ENCODE measurements at regions not wholly inside any gene's neighbourhood (a gene's known extent, or its start where the extent isn't known, plus 50 kb on each side); places are given as distances from the start of the nearest gene placed in this dataset.
"Not testable (repeated sequence)": the region's sequence is repeated elsewhere in the genome, so short reads cannot be mapped to it uniquely, and the experiment has no call there.

GRCh38 chr16:87162799-87163198 is 154.4 kb downstream of the C16orf95 start:
- DNase-seq; intact Hi-C loops (cut with DNase I, micrococcal nuclease); ATAC-seq: not testable (repeated sequence)

GRCh38 chr16:87163637-87164036 is 153.6 kb downstream of the C16orf95 start:
- no peak for DNase-seq
- no peak for ATAC-seq
- intact Hi-C loops (cut with DNase I, micrococcal nuclease) = no loop called here

- intact Hi-C loops (cut with DNase I, micrococcal nuclease) = no loop called here
- DNase-seq = no peak
- ATAC-seq = no peak
Measured at GRCh38 chr16:87165151-87165550, 152.0 kb downstream of the C16orf95 start.

GRCh38 chr16:87165885-87166284 is 151.3 kb downstream of the C16orf95 start:
- DNase-seq = no peak
- ATAC-seq = no peak
- intact Hi-C loops (cut with DNase I, micrococcal nuclease) = no loop called here

GRCh38 chr16:87166321-87166720 is 150.9 kb downstream of the C16orf95 start:
- DNase-seq (no peak), ATAC-seq (no peak)
- intact Hi-C loops (cut with DNase I, micrococcal nuclease) = no loop called here

- DNase-seq = no peak
- ATAC-seq = no peak
- intact Hi-C loops (cut with DNase I, micrococcal nuclease) = no loop called here
Measured at GRCh38 chr16:87166934-87167333, 150.3 kb downstream of the C16orf95 start.

DNA sequence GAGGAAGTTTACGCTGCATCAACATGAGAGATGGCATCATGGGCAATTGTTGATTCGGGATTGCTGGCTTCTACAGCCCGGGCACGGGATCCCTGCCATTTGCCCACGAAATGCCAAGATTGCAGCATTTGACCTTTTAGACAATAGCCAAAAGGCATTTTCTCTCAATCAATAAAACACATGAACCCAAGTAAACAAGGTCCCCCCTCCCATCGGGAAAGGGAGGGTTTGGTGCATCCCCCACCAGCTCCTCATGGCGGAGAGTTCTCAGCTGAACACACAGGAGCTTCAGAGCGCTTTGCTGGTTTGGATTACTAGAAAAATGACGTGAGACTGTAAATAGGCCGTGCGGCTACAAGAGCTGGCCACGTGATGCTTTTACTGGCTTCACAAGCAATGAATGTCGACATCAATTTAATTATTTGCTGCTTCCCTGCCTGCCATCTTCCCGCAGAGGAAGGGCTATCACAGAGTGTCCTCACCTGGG is 147.6 kb downstream of the C16orf95 start:
- DNase-seq (no peak), ATAC-seq (no peak)
- intact Hi-C loops (cut with DNase I, micrococcal nuclease) = no loop called here

DNA sequence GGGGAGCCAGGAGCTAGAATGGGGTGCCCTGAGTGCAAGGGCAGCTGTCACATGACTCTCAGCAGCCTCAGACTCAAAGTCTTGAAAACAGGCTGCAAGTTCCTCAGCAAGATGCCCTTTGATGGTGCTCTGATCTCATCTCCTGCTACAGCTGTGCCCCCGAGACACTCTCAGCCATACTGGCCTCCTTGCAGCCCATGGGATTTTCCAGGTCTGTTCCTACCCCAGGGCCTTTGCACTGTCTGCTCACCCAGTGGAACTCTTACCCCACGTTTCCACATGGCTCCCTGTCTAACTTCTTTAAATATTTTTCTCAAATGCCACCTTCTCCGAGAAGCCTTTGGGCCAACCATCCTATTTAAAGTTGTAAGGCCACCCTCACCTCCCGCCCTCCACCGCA is 146.9 kb downstream of the C16orf95 start:
- intact Hi-C loops (cut with DNase I, micrococcal nuclease) = no loop called here
- DNase-seq = no peak
- ATAC-seq = no peak

DNA sequence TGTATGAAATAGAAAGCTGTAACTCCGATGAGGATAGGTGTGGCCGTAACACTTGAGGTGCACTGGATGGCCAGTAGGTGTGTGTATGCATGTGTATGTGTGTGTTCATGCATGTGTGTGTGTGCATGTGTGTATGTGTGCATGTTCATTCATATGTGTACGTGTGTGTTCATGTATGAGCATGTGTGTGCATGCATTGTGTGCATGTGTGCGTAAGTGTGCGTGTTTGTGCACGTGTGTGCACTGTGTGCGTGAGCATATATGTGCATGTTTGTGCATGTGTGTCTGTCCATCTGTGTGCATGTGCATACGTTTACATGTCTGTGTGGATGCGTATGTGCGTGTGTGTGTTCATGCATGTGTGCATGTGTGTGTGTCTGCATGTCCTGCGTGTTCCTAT is 145.5 kb downstream of the C16orf95 start:
- DNase-seq (no peak), ATAC-seq (no peak)
- intact Hi-C loops (cut with DNase I, micrococcal nuclease) = no loop called here

DNA sequence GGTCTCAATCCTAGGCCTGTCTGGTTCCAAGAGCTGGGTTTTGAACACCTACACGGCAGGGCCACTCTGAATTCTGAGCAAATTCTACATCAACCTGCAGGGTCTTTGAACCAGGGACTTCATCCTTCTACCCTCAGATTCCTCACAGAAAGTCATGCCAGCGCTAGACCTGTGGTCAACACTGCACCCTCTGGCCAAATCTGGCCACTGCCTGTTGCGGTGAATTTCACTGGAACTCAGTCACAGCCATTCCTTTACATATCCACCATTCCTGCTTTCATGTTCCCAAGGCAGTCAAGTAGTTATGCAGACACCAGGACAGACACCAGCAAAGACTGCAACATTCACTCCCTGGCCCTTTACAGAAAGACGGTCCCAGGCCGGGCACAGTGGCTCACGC is 144.6 kb downstream of the C16orf95 start:
- ATAC-seq = no peak
- intact Hi-C loops (cut with DNase I, micrococcal nuclease) = no loop called here
- no peak for DNase-seq

DNA sequence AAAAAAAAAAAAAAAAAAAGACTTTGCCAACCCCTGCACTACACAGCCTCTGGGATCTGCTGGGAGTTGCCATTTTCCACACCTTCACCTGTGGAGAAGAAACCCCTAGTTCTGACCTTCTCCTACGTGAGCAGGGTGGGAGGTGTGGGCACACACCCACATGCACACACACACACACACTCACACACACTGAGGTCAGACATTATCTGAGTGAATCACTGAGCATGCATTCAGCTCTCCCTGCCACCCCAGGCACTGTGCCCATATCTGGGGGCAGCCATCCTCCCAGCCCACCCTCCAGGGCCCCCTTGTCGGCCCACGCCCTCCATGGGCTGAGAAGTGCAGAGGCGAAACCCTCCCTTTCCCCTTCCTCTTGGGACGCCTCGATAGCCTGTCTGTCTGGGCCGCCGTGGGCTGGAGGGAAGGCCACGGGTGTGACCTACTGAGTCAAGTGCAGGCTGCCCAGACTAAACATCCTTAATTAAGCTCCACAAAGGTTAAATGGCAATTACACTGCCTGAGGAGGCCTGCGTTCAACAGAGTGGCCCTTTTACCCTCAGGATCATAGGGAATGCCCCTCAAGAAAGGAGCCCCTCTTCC is 143.8 kb downstream of the C16orf95 start:
- ATAC-seq (no peak), DNase-seq (no peak)
- intact Hi-C loops (cut with DNase I, micrococcal nuclease) = no loop called here

DNA sequence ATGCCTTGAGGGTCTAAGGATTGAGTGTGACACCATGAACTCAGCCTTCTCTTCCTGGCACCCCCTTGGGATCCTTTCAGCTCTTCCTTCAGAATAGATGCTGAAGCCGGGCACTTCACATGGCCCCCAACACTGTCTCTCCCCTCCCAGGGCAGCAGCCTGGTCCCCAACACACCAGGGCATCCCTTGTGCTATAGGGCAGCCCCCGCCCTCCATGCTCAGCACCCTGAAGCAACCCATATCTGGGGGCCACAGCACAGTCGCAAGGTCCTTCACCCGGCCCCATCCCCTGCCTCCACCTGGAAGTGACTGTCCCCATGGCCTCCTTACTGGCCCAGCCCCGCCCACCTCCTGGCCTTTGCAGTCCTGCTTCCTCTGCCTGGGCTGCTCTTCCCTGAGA is 143.1 kb downstream of the C16orf95 start:
- intact Hi-C loops (cut with DNase I, micrococcal nuclease) = no loop called here
- no peak for DNase-seq
- no peak for ATAC-seq

DNA sequence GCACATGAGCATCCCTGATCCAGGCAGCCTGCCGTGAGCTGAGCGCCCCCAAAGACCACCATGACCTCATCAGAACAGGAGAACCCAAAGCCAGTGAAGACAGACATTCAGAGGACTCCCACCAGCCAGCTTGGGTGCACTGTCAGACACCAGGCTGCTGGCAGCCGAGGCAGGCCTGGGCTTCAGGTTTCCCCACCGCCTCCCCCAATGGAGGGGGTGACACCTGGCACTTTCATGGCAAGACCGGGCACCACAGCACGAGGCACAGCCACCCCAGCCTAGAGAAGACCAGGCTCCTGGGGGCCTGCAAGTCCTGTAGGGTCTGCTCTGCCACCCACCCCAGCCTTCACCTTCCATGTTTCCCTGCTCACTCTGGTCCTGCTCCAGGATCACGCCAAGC is 140.5 kb downstream of the C16orf95 start:
- no peak for ATAC-seq
- intact Hi-C loops (cut with DNase I, micrococcal nuclease) = no loop called here
- no peak for DNase-seq

DNA sequence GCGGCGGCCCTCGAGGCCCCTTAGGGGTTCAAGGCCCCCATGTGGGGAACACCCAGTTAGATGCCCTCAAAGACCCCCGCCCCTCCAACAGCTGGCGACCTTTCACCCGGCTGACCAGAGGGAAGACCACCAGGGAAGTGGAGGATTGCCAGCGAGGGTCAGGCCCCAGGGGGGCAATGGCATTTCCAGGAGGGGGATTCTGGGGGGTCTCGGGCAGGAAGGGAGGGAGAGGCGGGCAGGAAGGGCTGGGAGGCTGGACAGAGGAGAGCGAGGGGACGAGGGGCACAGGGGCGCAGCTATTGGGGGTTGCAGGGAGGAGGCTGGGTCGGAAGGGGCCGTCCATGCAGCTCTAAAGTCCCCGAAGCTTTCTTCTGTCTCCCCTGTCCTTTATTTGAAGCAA is 139.5 kb downstream of the C16orf95 start:
- DNase-seq (no peak), ATAC-seq (no peak)
- intact Hi-C loops (cut with DNase I, micrococcal nuclease) = no loop called here

DNA sequence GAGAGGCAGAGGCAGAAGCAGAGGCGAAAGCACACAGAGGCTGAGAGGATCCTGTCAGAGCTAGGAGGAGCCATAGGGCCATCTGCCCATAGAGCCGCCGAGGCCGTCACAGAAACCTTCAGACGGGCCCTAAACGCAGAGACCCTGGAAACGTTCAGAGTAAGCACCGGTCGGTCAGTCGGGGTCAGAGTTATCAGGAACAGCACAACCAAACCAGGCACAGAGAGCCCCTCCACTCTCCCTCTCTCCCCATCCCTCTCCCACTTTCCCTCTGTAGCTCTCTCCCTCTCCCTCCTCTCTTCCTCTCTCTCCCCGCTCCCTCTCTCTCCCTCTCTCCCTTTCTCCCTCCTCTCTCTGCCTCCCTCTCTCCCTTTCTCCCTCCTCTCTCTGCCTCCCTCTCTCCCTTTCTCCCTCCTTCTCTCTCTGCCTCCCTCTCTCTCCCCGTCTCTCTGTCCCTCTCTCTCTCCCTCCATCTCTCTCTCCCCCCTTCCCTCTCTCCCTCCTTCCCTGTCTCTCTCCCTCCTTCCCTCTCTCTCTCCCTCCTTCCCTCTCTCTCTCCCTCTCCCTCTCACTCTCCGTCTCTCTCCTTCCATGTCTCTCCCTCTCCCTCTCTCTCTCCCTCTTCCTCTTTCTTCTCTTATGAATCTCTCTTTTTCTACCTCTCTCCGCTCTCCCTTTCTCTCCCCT is 138.9 kb downstream of the C16orf95 start:
- ATAC-seq (no peak), DNase-seq (no peak)
- intact Hi-C loops (cut with DNase I, micrococcal nuclease) = no loop called here

DNA sequence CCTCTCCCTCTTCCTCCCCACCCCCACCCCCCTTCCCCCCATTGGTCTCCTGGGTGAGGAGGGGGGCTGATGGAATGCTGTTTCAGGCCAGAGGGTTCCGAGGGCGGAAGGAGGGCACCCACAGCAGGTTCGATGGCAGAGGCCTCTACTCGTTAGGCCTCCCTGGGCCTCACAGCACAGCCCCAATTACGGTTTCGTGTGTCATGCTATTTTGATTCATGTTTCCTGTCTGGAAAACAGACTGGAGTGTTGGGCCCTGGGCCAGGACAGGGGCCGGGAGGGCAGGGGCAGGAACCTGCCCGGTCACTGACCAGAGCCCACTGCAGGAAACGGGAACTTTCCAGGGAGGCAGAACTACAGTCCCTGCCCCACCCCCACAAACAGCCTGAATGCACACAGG is 138.2 kb downstream of the C16orf95 start:
- intact Hi-C loops (cut with DNase I, micrococcal nuclease) = no loop called here
- ATAC-seq = no peak
- DNase-seq = no peak

DNA sequence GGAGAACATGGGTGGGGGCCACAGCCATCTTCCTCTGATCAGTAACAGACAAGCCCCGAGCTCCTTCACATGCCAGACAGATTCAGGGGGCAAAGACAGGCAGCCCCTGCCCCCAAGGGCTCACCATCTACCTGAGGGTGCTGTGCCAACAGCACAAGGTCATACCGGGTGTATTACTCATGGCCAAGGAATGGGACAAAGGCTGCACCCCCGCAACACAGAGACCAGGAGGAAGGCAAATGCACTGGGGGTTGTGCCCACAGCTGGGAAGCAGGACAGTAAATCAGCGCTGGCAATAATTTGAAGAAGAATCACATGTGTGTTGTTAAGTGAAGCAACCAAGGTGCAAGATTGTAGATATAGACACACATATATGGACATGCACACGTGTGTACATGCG is 137.1 kb downstream of the C16orf95 start:
- no peak for ATAC-seq
- DNase-seq = no peak
- intact Hi-C loops (cut with DNase I, micrococcal nuclease) = no loop called here

DNA sequence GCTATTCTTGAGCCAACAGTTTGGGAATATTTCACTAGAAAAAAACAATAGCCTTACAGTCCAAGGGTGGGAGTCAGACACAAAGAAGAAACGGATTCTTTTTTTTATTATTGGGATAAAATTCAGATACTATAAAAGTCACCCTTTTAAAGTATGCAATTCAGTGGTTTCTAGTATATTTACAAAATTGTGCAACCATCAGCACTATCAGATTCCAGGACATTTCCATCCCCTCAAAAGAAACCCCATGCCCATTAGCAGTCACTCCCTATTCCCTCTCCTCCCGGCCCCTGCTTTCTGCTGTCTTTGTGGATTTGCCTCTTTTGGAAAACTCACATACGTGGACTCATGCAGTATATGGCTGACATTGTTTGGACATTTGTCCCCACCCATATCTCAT is 134.4 kb downstream of the C16orf95 start:
- no peak for DNase-seq
- intact Hi-C loops (cut with DNase I, micrococcal nuclease) = no loop called here
- no peak for ATAC-seq

DNA sequence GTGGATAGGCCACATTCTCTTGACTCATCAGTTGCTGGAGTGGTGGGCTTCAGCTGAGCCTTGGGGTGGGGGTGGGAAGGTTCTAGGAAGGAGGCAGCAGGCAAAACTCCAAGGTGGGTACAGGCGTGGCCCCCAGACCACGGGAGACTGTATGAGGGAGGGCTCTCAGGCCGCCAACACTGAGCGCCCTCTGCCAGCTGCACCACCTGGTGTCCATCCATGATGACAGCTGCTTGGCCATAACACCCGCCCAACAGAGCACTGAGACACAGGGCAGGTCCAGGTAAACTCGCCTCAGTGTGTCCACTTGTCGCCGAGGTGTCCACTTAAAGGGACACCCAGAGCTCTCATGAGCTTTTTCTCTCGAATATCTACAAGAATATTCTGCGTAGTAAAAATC is 133.5 kb downstream of the C16orf95 start:
- DNase-seq (no peak), ATAC-seq (no peak)
- intact Hi-C loops (cut with DNase I, micrococcal nuclease) = no loop called here

GRCh38 chr16:87185308-87185707 is 131.9 kb downstream of the C16orf95 start:
- intact Hi-C loops (cut with DNase I, micrococcal nuclease) = no loop called here
- no peak for ATAC-seq

DNA sequence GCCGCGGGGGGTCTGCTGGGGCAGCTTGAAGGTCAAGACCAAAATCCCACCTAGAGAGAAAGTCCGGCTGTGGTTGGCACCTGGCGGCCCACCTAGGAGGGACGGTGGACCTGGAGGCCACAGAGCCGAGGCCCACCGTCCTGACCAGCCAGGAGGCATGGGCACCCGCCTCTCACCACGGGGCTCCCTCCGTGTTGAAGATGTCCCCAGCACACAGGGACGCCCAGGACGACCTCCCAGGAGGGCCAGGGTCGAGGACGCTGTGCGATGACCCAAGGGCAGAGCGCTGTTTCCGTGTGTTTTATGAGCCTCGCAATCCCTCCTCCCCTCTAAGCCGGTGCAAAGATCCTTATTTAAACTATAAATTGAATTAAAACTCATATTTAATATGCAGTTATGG is 131.2 kb downstream of the C16orf95 start:
- DNase-seq (no peak), ATAC-seq (no peak)
- intact Hi-C loops (cut with DNase I, micrococcal nuclease) = no loop called here

More at GRCh38 chr16:87185308-87185707, 131.9 kb downstream of the C16orf95 start:
- no peak for DNase-seq

All from left colon (tissue), 2 donors.